ENCODE measurements at regions not wholly inside any gene's neighbourhood (a gene's known extent, or its start where the extent isn't known, plus 50 kb on each side); places are given as distances from the start of the nearest gene placed in this dataset.

DNA sequence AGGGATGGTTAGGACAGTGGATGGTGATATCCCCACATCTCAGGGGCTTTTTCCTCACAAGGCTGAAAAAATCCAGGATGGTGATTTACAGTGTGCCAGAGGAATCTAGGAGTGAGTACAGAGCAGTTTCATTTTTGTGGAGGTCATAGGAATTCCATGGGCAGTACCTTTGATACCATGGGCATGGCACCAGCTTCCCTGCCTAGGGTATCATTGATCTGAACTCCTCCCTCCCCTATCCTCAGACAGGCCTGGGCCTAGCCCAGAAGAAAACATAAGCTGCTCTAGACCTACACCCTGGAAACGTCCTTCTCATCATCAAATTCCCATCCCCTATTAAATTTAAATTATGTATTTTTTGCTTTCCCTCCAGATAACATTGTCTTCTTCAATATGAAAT lies 136.3 kb upstream of the KLHL29 start:
- no peak for TF ChIP-seq POLR2AphosphoS5 (IDR thresholded peaks at IDR 0.05; ENCODE audit: low read depth, low read length)

DNA sequence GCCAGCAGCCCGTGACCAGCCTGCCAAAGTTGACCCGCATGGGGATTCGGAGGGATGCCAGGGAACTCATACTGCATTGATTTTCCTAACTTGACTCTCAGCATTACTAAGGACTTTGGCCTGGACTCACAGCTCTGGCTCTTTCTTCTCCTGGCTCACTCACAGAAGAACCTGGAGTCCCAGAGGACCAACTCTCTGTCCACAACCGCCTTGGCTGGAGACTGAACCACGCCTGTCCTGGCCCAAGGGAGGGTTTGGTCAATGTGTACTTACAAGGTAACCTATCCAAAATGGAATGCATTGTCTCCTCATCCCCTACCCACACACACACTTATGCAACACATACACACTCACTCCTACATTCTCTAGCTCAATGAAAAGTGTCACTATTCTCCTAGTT lies 135.6 kb upstream of the KLHL29 start:
- no peak for TF ChIP-seq POLR2AphosphoS5 (IDR thresholded peaks at IDR 0.05; ENCODE audit: low read depth, low read length)
- no peak for TF ChIP-seq SIN3A (IDR thresholded peaks at IDR 0.05; ENCODE audit: borderline replicate concordance, insufficient read depth, low read length)
- TF ChIP-seq TAF1 (IDR thresholded peaks at IDR 0.05; ENCODE audit: borderline replicate concordance, insufficient read depth, low read length) = no peak
- TF ChIP-seq, protein P1, sequence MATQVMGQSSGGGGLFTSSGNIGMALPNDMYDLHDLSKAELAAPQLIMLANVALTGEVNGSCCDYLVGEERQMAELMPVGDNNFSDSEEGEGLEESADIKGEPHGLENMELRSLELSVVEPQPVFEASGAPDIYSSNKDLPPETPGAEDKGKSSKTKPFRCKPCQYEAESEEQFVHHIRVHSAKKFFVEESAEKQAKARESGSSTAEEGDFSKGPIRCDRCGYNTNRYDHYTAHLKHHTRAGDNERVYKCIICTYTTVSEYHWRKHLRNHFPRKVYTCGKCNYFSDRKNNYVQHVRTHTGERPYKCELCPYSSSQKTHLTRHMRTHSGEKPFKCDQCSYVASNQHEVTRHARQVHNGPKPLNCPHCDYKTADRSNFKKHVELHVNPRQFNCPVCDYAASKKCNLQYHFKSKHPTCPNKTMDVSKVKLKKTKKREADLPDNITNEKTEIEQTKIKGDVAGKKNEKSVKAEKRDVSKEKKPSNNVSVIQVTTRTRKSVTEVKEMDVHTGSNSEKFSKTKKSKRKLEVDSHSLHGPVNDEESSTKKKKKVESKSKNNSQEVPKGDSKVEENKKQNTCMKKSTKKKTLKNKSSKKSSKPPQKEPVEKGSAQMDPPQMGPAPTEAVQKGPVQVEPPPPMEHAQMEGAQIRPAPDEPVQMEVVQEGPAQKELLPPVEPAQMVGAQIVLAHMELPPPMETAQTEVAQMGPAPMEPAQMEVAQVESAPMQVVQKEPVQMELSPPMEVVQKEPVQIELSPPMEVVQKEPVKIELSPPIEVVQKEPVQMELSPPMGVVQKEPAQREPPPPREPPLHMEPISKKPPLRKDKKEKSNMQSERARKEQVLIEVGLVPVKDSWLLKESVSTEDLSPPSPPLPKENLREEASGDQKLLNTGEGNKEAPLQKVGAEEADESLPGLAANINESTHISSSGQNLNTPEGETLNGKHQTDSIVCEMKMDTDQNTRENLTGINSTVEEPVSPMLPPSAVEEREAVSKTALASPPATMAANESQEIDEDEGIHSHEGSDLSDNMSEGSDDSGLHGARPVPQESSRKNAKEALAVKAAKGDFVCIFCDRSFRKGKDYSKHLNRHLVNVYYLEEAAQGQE (IDR thresholded peaks at IDR 0.05; ENCODE audit: insufficient read depth in 1 of 2, low read depth in 2 of 2, low read length in 2 of 2) = no peak
- no peak for TF ChIP-seq FOXP2 (optimal IDR thresholded peaks at IDR 0.05; ENCODE audit: borderline replicate concordance, extremely low read depth, extremely low read length, insufficient read depth)

DNA sequence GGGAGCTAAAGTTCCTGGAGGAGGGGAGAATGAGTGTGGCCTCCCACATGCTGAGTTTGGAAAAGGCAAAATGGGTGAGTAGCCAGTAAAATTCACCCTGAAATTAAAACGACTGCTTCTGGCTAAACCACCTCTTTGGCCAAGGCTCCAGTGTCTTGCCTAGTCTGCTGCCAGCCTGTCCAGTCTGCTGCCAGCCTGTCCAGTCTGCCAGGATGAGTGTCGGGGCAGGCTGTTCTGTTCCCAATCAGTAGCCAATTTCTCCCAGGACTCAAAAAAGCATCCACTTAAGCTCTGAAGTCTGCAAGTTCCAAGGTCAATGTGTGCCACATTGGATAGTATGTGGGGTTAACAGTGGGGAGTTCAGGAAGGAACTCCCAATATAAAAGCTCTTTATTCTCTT lies 134.6 kb upstream of the KLHL29 start:
- TF ChIP-seq, protein P1 (IDR thresholded peaks at IDR 0.05; ENCODE audit: insufficient read depth in 1 of 2, low read depth in 2 of 2, low read length in 2 of 2) = no peak
- no peak for TF ChIP-seq TAF1 (IDR thresholded peaks at IDR 0.05; ENCODE audit: borderline replicate concordance, insufficient read depth, low read length)
- TF ChIP-seq SIN3A (IDR thresholded peaks at IDR 0.05; ENCODE audit: borderline replicate concordance, insufficient read depth, low read length) = no peak
- TF ChIP-seq POLR2AphosphoS5 (IDR thresholded peaks at IDR 0.05; ENCODE audit: low read depth, low read length) = no peak

DNA sequence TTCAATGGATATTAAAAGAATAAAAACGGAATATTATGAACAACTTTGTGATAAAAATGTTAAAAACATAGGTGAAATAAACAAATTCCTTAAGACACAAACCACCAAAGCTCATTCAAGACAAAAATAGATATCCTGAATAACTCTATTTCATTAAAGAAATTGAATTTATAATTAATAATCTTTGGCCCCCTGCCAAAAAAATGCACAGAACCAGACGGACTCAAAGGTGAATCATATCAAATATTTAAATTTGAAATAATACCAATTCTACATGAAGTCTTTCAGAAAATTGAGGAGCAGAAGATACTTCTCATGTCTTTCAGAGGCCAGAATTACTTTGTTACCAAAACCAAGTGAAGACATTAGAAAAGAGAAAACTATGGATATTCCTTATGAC lies 128.3 kb upstream of the KLHL29 start:
- TF ChIP-seq FOXP2 (optimal IDR thresholded peaks at IDR 0.05; ENCODE audit: borderline replicate concordance, extremely low read depth, extremely low read length, insufficient read depth) (no peak), POLR2AphosphoS5 (IDR thresholded peaks at IDR 0.05; ENCODE audit: low read depth, low read length) (no peak), SIN3A (IDR thresholded peaks at IDR 0.05; ENCODE audit: borderline replicate concordance, insufficient read depth, low read length) (no peak), TAF1 (IDR thresholded peaks at IDR 0.05; ENCODE audit: borderline replicate concordance, insufficient read depth, low read length) (no peak)
- TF ChIP-seq, protein P1 (IDR thresholded peaks at IDR 0.05; ENCODE audit: insufficient read depth in 1 of 2, low read depth in 2 of 2, low read length in 2 of 2) = no peak

DNA sequence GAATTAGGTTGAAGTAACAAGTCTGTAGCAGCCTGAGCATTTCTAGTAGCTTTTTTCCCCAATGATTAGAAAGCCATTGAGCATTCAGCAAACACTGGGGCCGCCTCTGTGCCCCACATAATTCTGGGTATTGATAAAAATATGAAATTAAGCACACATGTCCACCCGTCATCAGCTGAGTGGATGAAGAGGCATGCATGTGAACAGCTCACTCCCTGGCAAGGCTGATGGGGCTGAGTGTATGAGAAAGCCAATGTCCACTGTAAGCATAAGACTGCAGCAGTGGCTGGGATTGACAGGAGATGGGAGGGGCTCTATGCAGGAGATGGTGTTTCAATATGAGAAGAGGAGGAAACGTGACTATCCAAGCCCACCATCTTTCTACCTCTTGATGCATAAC lies 124.4 kb upstream of the KLHL29 start:
- TF ChIP-seq TAF1 (IDR thresholded peaks at IDR 0.05; ENCODE audit: borderline replicate concordance, insufficient read depth, low read length) = no peak
- no peak for TF ChIP-seq SIN3A (IDR thresholded peaks at IDR 0.05; ENCODE audit: borderline replicate concordance, insufficient read depth, low read length)
- TF ChIP-seq POLR2AphosphoS5 (IDR thresholded peaks at IDR 0.05; ENCODE audit: low read depth, low read length) = no peak
- TF ChIP-seq, protein P1 (IDR thresholded peaks at IDR 0.05; ENCODE audit: insufficient read depth in 1 of 2, low read depth in 2 of 2, low read length in 2 of 2) = no peak
- no peak for TF ChIP-seq FOXP2 (optimal IDR thresholded peaks at IDR 0.05; ENCODE audit: borderline replicate concordance, extremely low read depth, extremely low read length, insufficient read depth)

Data from PFSK-1 (cell line).